ENCODE measurements at regions not wholly inside any gene's neighbourhood (a gene's known extent, or its start where the extent isn't known, plus 50 kb on each side); places are given as distances from the start of the nearest gene placed in this dataset.
A peak's percentile ranks its signal among the peaks of the same experiment; 100 is the strongest.

DNA sequence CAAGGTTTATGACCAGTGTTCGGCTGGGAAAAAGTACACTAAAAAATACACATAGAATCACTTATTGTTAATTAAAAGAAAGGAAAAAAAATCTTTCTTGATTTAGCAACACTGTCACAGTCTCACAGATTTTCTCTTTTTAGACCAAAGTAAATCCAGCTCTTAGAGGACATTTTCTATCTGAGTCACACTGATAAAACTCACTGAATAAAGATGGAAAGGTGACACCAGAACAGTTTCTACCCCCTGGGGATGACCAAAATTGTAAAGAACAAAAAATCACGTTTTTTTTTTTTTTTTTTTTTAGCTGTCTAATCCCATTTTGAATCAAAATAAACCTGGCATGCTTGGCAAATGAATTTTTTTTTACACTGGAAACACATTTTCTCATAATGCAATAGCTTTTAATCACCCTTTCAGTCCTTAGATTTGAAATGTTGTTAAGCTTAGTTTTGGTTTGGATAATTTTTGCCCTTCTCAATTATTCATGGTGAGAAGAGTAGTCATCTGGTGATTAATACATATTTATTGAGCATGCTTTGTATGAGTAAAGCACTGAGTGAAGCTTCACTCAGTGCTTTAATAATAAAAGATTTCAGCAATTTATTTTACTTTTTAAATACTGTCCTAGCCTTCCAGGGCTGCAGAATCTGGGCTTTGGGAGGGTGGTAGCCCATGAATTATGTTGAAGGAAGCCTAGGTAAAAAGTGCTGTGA is 886.3 kb downstream of the SLC4A3 start:
- no peak for DNase-seq

DNA sequence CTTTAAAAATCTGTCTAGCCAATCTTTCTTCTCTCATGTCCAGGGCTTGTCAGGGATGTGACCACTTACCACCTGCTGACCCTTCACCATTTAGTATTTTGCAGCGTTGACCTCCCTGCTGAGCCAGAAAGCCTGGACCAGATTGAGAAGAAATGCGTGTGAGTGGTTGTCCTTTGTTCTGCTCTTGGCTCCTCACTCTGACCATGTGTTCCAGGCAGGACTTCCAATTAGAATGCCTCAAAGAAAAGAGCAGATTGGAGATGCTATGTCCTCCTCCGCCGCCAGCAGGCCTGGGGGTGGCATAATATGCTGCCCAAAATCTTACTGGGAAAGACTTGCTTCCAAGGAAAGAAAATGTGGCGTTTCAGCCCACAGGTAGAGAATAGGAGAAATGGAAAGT is 894.1 kb downstream of the SLC4A3 start:
- DNase-seq = no peak

DNA sequence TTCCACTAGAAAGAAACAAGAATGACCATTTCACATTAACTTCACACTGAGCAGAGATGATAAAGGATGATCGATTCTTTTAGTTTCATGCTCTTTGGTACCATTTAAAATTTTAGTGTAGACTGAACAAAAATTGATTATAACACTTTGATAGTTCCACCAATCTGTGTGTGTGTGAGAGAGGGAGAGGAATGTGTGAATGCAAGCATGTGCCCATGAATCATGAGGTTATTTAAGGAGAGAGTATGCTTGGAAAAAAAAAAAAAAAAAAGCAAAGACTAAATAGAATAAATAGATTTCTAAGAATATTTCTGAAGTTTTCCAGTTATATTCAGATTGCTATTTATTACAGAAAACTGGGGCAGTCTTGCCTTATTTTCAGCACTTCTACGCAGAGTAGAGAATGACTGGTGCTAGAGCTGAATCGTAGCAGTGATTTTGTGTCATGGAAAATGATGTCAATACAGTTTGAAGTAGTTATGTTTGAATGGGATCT is 900.8 kb downstream of the SLC4A3 start:
- DNase-seq = no peak

DNA sequence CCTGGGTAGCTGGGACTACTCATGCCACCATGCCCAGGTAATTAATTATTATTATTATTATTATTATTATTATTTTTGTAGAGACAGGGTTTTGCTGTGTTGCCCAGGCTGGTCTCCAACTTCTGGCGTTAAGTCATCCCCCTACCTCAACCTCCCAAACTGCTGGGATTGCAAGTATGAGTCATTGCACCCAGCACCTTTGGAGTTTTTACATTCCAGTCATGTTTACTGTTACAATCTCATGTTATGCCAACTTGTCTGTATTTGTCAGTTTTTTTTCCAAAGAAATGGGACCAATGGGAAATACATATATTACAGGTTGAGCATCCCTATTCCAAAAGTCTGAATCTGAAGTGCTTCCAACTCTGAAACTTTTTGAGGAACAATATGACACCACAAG is 903.8 kb downstream of the SLC4A3 start:
- DNase-seq = no peak

DNA sequence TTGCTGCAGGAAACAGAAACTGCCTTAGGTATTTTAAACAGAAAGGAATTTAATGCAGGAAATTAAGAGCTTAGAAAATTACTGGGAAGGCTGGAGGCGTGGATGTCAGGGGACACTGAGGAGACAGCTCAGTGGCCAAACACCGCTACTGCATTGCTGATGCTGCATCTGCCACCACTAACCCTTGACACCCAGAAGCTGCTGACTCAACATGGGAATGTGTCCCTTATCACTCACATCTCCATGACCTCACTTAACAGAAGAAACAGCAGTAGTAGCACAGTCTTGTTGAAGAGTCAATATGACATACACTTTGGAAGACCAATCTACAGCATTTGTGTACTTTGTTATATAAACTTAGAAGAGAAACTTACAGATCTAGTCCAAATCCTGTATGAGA is 906.1 kb downstream of the SLC4A3 start:
- no peak for DNase-seq

DNA sequence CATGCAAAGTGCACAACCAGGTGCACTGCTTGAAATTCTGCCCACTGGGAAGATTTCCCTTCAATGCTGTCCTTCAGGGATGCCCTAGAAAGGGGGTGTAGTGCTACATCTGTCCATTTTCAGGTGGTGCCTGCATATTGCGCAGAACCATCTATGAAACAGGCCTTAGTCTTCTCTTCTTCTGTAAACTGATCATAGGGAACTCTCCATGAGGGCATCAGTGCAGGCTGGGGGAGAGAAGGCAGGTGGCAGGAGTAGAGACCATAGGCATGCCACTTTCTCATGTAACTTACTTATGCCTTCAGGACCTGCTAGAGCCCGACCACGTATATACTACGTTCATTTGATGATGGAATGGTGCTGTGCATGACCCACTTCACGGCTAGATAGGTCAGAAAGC is 912.1 kb downstream of the SLC4A3 start:
- no peak for DNase-seq

DNA sequence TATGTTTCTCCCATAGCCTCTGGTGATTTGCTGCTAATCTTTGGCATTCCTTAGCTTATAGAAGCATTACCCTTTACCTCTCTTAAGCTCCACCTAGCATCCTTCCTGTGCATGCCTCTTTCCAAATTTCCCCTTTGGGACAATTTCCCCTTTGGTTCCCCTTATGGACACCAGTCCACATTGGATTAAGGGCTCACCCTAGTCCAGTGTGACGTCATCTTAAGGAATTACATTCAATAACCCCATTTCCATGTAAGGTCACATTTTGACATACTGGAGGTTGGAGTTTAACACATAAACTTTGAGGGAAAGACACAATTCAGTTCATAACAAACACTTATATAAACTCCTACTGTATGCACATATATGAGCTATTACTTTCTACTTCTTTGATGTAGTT is 916.6 kb downstream of the SLC4A3 start:
- DNase-seq = no peak

DNA sequence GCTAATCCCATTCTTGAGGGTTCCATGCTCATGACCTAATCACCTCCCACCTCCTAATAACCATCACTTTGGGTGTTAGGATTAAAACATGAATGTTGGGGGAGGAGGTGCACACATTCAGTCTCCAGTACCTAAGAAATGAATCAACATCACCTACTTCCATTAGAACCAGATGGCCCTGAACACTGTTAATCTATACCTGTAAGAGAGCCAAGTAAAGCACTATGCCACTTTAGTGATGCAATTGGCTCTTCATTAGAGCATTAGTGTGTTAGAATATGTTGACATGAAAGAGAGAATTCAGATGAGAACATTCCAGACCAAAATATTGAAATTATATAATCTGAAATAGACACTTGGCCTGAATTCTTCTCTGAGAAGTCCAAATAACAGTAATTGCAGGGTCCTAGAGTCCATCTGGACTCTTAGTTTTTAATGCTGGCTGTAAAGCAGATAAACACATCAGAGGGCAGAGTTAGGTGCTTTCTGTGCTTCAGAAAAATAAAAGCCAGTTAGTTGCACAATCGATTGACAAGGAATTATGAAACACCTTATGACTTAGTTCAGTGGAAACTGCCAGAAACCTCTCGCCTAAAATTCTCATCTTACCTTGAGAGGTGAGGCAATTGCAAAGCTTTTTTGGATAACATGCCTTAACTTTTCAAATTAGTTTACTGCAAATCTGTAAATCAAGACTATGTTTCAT is 923.7 kb downstream of the SLC4A3 start:
- DNase-seq = no peak

DNA sequence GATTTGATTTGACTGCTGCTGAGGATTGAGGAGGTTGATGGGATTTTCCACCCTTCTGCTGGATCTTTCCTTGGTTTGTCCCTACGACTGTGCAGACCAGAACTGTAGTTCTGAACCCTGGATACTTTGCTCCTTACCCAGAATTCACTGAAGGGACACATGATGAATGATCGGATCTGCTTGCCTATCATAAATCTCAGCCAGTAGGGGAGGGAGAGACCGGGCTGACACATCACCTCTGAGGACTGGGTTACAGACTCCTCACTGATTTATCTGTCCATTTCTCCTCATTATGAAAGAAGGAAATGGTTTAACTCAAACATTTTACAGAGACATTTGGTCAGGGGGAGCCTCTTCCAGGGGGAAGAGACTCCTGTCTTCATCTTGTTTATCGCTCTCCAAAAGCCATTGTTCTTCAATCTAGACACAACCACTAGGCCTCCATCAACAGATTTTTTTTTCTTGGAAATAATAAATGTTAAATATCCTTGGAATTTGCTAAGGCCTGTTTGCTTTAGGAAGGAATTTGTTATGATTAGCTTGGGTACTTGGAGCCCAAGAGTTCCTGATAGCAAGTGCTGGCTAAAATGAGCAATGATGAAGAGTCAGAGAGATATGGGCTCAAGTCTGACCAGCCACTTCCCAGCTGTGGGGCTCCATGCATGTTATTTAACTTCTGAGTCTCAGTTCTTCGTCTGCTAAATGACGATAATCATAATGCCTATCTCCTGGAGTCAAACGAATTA is 925.5 kb downstream of the SLC4A3 start:
- no peak for DNase-seq

DNA sequence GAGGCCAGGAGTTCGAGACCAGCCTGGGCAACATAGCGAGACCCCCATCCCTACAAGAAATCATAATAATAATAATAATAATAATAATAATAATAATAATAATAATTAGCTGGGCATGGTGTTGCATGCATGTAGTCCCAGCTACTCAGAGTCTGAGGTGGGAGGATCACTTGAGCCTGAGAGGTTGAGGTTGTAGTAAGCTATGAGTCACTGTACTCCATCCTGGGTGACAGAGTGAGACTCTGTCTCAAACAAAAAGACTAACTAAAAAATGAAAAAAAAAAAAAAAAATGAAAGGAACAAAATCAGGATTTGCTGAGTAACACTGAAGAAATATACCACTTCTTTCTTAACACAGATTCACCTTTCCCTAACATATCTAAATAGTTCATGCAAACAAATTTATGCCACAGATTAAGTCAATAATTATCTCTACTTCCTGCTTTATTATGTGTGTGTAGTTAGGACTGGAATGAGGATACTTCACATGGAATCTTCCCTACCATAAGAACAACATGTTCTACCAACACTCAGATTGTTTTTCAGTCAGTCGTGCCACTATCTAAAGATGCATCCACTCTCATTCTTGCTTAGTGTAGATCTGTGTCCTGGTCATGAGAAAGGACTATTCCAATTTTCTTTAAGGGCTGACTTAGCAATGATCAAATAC is 928.7 kb downstream of the SLC4A3 start:
- DNase-seq = no peak

DNA sequence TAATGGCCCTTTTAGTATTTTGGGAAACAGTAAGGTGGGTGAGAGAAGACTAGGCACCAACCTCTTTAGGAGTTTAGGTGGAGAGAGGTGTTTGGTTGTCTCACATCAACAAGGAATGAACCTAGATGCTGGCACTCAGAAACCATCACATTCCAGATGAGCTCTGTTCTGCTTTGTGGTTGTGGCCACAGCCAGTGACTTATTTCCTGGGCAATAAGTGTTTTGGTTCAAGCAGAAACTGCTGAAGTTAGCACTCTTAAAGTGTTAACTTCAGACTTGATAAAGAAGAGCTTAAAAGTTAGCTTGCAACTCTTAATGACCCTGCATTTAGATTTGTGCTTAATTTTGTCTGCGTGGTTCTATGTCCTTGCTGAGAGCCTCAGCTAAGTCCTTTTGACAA is 929.2 kb downstream of the SLC4A3 start:
- DNase-seq = no peak

DNA sequence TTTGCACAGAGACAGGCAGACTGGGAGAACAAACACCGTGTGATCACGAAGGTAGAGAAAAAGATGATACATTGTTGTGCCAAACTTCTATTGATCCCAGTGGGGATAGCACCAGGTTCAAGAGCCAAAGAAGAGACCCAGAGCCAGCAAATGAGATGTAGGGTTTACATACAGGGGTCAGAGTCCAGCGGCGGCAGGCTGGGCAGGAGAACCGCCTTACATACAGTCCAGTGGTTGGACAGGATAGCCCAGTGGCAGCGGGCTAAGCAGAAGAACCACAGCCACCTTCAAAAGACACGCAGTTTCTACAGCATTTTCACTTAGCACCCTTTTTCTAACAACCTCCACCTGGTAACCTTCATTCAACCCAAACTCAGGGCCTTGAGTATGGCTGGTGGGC is 932.8 kb downstream of the SLC4A3 start:
- DNase-seq = no peak

DNA sequence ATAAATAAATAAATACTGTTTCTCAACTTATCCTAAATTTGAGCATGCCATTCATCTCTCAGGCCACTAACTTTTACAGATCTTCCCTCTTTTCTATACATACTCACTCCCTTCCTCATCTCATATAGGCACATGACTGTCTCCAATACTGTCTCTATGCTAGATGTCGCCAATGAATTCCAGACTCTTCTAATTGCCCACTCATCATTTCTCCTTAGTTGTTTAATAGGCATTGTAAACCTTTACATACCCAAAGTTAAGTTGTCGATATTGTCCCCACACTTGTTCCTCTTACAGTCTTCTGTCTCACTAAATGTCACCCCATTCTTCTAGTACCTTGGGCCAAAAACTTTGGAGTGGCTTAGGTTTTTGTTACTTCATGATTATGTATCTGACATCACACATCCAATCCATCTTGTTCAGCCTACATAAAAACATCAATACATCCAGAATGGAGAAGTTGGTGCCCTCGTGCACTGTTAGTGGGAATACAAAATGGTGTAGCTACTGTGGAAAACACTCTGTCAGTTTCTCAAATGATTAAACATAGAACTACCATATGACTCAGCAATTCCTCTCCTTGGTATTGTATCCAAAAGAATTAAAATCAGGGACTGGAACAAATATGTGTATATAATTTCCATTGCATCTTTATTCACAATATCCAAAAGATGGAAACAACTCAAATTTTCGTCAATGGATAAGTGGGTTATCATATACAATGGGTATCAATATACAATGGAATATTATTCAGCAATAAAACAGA is 935.1 kb downstream of the SLC4A3 start:
- DNase-seq = no peak

DNA sequence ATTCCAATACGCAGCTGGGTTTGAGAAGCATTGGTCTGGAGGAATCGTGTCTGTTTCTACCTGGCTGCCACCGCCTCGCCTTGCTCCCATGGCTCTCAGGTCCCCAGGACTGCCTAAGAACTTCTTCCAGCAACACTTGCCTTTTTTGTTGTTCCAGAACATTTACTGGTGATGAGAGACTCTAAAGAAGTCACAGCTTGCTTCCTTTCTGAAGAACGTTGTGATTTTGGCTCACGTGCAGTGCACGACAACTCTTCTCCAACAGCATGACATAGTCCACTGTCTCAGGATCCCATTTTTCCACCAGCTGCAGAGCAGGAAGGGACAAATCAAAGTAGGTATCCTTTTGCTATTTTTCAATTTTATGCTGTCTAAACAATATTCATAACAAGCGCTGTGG is 940.9 kb downstream of the SLC4A3 start:
- peak; percentile 14 for DNase-seq

DNA sequence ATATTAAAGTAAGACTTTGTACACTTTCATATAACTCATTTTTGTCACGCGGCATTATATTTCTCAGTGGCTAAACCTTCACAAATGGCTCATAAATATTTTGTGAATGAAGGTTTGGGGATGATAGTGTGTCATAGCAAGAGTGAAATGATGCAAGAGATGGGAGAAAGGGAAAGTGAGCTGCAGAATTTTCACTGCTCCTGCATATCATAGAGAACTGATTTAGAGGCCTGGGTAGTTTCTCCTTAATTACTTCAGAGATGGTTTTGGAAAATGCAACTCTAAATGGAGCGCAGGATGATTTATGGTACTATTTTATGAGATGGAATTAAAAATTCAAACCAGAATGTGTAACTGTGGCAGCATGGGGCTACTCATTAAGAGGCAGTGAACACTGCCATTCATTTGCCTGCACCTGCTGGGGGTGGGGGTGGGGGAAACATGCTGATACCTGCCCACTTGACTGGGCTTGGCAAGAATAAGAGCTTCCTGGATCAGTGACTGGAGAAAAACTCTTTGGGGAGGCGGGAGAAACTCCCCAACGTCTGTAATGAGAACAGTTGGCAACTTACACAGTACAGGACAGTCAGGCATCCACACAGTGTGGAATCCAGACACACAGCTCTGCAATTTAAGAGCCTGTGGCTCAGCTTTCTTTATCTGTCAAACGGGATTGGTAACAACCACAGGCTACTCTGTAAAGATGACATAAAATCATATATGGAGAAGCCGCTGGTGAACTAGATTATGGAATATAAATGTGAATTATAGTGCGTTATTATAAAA is 941.9 kb downstream of the SLC4A3 start:
- DNase-seq = peak; percentile 84

DNA sequence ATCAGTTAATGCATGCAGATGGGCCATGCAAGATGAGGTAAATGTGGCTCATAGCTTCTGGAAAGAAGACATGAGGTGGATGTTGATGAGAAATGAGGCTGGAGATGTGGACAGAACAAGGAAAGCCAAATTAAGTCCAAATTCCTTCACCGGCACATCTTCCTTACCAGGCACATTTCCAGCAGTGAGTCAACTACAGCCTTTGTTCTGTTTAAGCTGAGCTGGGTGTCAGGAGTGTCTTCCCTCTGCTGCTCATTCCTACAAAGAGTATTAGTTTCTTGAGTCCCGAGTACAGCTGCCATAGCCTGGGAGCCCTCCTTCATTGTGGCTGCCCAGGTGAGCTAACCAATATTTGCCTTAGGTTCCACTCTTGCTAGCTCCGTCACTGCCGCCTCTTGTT is 945.0 kb downstream of the SLC4A3 start:
- no peak for DNase-seq

DNA sequence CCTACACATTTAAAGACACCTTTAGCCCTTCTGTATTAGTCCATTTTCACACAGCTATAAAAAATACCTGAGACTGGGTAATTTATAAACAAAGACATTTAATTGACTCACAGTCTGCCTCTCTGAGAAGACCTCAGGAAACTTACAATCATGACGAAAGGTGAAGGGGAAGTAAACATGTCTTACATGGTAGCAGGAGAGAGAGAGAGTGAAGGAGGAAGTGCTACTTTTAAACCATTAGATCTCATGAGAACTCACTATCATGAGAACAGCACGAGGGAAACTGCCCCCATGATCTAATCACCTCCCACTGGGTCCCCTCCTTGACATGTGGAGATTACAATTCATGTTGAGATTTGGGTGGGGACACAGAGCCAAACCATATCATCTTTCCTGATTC is 946.6 kb downstream of the SLC4A3 start:
- DNase-seq = no peak

DNA sequence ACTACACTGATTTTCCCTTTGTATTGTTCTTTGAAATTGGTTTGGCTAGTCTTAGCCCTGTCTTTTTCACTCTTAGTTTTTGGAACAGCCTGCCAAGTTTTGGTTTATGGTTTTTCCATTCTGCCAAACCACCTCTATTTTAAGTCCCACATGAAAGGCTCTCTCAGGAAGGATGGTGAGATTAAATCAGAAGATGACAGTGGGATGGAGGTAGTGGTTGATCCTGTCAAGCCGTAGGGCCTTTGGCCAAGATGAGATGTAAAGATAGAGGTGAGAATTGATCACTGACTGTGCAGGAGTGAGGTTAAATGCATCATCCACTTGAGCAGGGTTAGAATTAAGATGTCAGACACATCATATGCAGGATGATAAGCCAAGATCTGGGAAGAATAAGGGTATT is 948.5 kb downstream of the SLC4A3 start:
- DNase-seq = no peak

DNA sequence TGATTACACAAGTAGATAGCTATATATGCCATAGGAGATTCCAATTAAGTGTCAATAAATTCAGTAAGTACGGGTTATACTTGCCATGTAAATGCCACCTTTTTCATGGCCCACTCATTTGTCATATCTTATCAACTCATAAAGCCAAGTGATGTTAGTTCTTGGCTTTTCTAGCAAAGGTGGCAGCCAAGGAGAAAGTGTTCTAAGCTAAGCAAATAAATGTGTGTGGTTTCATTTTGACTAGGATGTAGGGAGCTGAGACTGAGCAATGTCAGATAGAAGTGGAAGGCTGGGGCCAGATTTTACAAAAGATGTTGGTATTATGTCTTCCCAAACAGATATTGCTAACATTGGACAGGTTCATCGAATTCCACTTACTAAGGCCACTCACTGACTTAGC is 952.0 kb downstream of the SLC4A3 start:
- DNase-seq = no peak

DNA sequence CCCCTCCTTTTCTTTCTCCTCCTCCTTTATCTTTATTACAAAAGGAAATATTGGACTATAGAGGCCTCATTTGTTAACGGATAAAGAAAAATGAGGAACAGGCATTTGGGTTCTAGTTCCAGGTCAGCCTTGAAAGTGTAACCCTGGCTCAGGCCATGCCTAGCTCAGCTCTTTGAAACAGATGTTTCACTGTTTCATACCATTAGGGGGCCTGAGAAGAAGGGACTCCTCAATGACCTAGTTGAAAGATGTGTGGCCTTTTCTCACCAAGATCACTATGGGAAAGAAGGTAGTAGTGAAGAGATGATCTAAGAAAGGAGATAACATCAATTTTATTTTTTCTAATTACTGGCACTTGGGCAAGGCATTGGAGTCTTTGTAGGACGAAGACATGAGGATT is 952.7 kb downstream of the SLC4A3 start:
- no peak for DNase-seq

DNA sequence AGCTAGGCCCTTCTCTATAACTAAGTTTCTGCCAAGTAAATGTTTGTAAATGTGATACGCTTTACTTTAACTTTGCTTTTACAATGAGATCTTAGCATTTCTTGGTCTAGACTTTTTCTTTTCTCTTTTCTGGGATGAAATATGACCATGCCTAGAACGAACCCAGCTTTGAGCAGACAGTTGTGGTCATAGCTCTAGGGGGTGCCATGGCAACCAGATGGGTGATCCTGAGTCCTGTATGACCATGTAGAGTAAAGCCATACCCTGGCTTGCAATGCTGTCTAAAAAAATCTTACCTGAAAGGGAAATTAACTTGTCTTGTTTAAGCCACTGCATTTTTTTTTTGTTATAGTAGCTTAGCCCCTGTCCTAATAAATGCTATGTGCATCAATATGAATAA is 956.3 kb downstream of the SLC4A3 start:
- no peak for DNase-seq

DNA sequence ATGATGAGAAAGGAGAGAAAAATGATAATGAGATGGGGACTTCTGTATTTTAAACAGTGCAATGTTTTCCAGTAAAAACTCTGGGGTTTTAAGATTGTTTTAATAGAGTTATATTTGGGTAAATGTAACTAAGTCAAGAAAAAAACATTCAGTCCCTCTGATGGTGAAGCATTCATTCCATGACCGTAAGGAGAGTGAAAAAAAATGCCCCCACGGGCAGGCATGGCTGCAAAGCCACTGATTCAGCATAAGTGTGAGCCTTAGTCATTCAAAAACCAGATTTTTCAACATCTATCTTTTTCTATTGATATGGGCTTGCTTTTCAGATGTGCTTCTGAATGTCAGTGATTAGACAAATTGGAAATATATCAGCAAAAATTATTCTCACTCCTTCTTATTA is 957.8 kb downstream of the SLC4A3 start:
- no peak for DNase-seq
